ENCODE measurements at regions not wholly inside any gene's neighbourhood (a gene's known extent, or its start where the extent isn't known, plus 50 kb on each side); places are given as distances from the start of the nearest gene placed in this dataset.
"Not testable (repeated sequence)": the region's sequence is repeated elsewhere in the genome, so short reads cannot be mapped to it uniquely, and the experiment has no call there.

DNA sequence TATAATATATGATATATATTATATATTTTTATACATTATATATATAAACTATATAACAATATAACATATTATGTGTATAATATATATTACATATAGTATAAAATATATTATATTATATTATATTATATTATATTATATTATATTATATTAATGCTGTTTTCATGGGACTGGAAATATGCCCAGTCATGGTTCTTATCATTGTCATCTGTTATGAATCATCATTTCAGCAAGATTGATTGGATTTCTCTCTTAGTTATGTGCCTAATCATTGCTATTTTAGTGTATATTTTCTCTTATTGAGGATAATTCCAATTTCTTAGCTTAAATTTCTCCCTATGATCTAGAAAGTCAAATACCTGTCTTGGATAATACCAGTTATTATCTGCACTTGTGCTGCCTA, 617.8 kb downstream of the TRIB2 start:
- no peak for DNase-seq (ENCODE audit: low spot score, unreplicated experiment)
- no peak overlapping the region for H3K4me3 Mint-ChIP-seq (ENCODE audit: low read depth)
- H3K27me3 Mint-ChIP-seq, result no peaks in the 10 kb centered on the region
- no peaks in the 10 kb centered on the region for H3K4me1 Mint-ChIP-seq (ENCODE audit: low read depth)
- H3K27ac Mint-ChIP-seq, result no peak overlapping the region
- peaks cover 20% of the 10 kb centered on the region for H3K9me3 Mint-ChIP-seq (ENCODE audit: low read depth)
- TF ChIP-seq, protein P1, sequence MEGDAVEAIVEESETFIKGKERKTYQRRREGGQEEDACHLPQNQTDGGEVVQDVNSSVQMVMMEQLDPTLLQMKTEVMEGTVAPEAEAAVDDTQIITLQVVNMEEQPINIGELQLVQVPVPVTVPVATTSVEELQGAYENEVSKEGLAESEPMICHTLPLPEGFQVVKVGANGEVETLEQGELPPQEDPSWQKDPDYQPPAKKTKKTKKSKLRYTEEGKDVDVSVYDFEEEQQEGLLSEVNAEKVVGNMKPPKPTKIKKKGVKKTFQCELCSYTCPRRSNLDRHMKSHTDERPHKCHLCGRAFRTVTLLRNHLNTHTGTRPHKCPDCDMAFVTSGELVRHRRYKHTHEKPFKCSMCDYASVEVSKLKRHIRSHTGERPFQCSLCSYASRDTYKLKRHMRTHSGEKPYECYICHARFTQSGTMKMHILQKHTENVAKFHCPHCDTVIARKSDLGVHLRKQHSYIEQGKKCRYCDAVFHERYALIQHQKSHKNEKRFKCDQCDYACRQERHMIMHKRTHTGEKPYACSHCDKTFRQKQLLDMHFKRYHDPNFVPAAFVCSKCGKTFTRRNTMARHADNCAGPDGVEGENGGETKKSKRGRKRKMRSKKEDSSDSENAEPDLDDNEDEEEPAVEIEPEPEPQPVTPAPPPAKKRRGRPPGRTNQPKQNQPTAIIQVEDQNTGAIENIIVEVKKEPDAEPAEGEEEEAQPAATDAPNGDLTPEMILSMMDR (IDR thresholded peaks at IDR 0.05; ENCODE audit: unreplicated experiment), result no peak
- H3K36me3 Mint-ChIP-seq (ENCODE audit: insufficient read depth), result no peaks in the 10 kb centered on the region

DNA sequence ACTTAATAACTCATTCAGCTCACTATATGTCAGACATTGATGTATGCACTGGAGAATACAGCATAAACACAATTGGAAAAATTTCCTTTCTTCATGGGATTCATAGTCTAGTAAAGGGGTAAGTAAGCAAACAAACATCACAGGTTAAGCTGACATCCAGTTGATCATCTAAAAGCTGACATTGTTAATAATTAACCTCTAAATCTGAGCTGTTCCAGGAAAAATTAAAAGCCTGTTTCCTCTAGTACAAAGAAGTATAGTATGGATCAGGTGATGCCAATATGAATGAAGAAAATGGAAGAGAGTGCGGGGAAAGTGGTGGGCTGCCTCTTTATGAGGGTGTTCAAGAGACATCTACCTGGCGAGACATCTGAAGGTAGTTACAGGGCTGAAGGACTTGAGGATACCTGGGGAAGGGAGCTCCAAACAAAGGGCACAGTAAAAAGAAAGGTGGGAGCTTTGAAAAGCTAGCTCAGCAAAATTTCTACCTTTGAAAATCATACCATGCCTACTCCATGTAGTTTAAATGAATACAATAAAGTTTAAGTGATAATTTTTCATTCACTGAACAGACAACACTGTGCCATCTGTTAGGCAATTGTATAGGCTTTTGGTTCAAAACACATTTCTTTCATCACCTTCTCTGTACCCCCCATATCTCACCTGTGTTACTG, 619.3 kb downstream of the TRIB2 start:
- H3K27ac Mint-ChIP-seq, result no peak overlapping the region
- peaks cover 21% of the 10 kb centered on the region for H3K9me3 Mint-ChIP-seq (ENCODE audit: low read depth)
- TF ChIP-seq, protein P1 (IDR thresholded peaks at IDR 0.05; ENCODE audit: unreplicated experiment), result no peak
- no peak for DNase-seq (ENCODE audit: low spot score, unreplicated experiment)
- no peak overlapping the region for H3K4me3 Mint-ChIP-seq (ENCODE audit: low read depth)
- no peaks in the 10 kb centered on the region for H3K27me3 Mint-ChIP-seq
- no peaks in the 10 kb centered on the region for H3K4me1 Mint-ChIP-seq (ENCODE audit: low read depth)
- no peaks in the 10 kb centered on the region for H3K36me3 Mint-ChIP-seq (ENCODE audit: insufficient read depth)

DNA sequence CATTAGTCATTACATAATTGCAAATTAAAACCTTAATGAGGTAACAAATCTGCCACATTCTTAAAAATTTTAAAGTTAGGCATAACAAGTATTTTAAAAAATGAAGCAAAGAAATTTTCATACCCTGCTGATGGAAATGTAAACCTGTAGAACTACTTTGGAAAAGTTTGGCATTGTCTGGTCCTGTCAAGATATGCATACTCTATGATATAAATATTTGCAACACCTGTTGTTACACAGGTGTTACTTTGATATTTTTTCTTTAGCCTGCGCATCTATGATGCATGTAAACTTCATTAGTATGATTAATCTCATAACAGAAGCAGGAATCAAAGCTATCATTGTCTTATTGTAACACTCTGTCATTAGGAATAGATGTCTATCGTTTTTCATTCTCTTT, 634.3 kb downstream of the TRIB2 start:
- no peak overlapping the region for H3K4me3 Mint-ChIP-seq (ENCODE audit: low read depth)
- no peaks in the 10 kb centered on the region for H3K36me3 Mint-ChIP-seq (ENCODE audit: insufficient read depth)
- H3K9me3 Mint-ChIP-seq (ENCODE audit: low read depth), result peaks cover 19% of the 10 kb centered on the region
- H3K4me1 Mint-ChIP-seq (ENCODE audit: low read depth), result no peaks in the 10 kb centered on the region
- no peak for DNase-seq (ENCODE audit: low spot score, unreplicated experiment)
- H3K27ac Mint-ChIP-seq, result no peak overlapping the region
- TF ChIP-seq, protein P1 (IDR thresholded peaks at IDR 0.05; ENCODE audit: unreplicated experiment), result no peak
- H3K27me3 Mint-ChIP-seq, result no peaks in the 10 kb centered on the region

DNA sequence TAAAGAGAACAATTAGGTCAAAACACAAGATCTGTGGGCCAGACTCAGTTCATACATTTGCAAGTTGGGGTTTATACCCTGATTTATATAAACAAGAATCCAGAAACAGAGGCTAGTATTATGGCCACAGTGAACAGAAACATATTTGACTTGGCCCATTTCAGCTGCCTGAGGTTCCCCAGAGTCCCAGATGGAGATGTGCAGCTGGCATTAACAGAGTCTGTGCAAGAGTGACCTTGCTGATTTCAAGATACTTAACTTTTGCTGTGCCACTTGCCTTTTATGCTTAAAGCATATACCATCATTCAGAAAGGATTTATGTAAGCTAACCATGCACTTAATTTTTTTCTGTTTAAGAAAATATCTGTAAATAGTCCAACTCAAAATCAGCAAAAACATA, 636.3 kb downstream of the TRIB2 start:
- Mint-ChIP-seq H3K36me3 (ENCODE audit: insufficient read depth) (no peaks in the 10 kb centered on the region), H3K9me3 (ENCODE audit: low read depth) (peaks cover 26% of the 10 kb centered on the region), H3K4me3 (ENCODE audit: low read depth) (no peak overlapping the region), H3K4me1 (ENCODE audit: low read depth) (no peaks in the 10 kb centered on the region), H3K27me3 (no peaks in the 10 kb centered on the region), H3K27ac (no peak overlapping the region)
- no peak for DNase-seq (ENCODE audit: low spot score, unreplicated experiment)
- TF ChIP-seq, protein P1 (IDR thresholded peaks at IDR 0.05; ENCODE audit: unreplicated experiment), result no peak

DNA sequence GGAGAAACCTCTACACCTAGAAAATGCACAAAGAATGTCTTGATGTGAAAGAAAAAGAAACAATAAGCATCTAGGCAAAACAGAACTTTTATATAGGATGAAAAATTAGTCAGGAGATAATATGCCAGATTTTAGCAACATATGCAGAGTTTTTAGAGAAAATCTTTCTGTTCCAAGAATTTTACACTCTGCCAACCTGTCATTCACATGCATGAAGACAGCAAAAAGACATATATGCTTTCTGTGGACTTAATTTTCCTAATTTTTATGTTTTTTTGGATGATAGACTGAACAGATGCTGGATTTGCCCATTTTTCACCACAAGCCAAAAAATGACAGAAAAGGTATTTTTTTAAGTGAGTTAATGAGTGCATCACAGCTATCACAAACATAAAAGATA, 637.3 kb downstream of the TRIB2 start:
- no peak for DNase-seq (ENCODE audit: low spot score, unreplicated experiment)
- Mint-ChIP-seq H3K27me3 (no peaks in the 10 kb centered on the region), H3K27ac (no peak overlapping the region), H3K4me3 (ENCODE audit: low read depth) (no peak overlapping the region), H3K4me1 (ENCODE audit: low read depth) (no peaks in the 10 kb centered on the region), H3K36me3 (ENCODE audit: insufficient read depth) (no peaks in the 10 kb centered on the region), H3K9me3 (ENCODE audit: low read depth) (peaks cover 23% of the 10 kb centered on the region)
- TF ChIP-seq, protein P1 (IDR thresholded peaks at IDR 0.05; ENCODE audit: unreplicated experiment), result no peak

DNA sequence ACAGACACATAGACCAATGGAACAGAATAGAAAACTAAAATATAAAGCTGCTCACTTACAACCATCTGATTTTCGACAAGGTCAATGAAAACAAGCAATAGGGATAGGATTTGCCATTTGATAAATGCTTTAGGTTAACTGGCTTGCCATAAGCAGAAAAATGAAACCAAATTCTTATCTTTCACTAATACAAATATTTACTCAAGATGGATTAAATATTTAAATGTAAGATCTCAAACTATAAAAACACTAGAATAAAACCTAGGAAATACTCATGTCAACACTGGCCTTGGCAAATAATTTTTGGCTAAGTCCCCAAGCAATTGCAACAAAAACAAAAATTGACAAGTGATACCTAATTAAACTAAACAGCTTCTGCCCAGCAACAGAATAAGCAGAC, 665.2 kb downstream of the TRIB2 start:
- H3K4me3 Mint-ChIP-seq (ENCODE audit: low read depth); H3K27ac Mint-ChIP-seq: not testable (repeated sequence)
- peaks cover 15% of the 10 kb centered on the region for H3K9me3 Mint-ChIP-seq (ENCODE audit: low read depth)

DNA sequence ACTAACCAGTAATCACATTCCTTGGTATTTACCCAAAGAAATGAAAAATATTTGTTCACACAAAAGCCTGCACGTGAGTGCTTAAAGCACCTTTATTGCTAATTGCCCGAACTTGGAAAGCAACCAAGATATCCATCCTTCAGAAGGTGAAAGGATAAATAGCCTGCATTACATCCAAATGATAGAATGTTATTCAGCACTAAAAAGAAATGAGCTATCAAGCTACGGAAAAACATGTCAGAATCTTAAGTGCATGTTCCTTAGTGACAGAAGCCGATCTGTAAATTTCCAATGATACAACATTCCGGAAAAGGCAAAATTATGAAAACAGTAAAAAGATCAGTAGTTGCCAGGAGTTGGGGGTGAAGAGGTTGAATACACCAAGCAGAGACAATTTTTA, 672.4 kb downstream of the TRIB2 start:
- H3K4me1 Mint-ChIP-seq (ENCODE audit: low read depth); H3K27me3 Mint-ChIP-seq; H3K27ac Mint-ChIP-seq; H3K36me3 Mint-ChIP-seq (ENCODE audit: insufficient read depth); H3K4me3 Mint-ChIP-seq (ENCODE audit: low read depth); DNase-seq (ENCODE audit: low spot score, unreplicated experiment): not testable (repeated sequence)
- peaks cover 10% of the 10 kb centered on the region for H3K9me3 Mint-ChIP-seq (ENCODE audit: low read depth)

More for the DNA sequence above, 665.2 kb downstream of the TRIB2 start:
- not testable (repeated sequence) for DNase-seq (ENCODE audit: low spot score, unreplicated experiment); H3K36me3 Mint-ChIP-seq (ENCODE audit: insufficient read depth); H3K27me3 Mint-ChIP-seq; H3K4me1 Mint-ChIP-seq (ENCODE audit: low read depth)
